Thoracic aorta (tissue), 2 donors: ENCODE measurements at regions not wholly inside any gene's neighbourhood (a gene's known extent, or its start where the extent isn't known, plus 50 kb on each side); places are given as distances from the start of the nearest gene placed in this dataset.

ENCODE experiments used
- ATAC-seq: fragments of 150-250 bp; one replicate; pipeline ENCODE4 v1.8.0; 2017; ENCODE audit warnings: low read depth; ENCODE audit not compliant: insufficient number of reproducible peaks, low FRiP score
- DNase-seq: peaks from one replicate; pipeline ENCODE4 v3.0.0-alpha.2; 2020; ENCODE audit warnings: low spot score
- H3K27ac ChIP-seq, 2 donors: fragments of 200-600 bp; sonication (generic); 1 replicate in 1 of 2; 2 replicates in 1 of 2; pipeline ENCODE4 v1.5.1; 2016; ENCODE audit warnings: mild to moderate bottlenecking in 2 of 2, moderate library complexity in 2 of 2
- H3K27me3 ChIP-seq: fragments of 200-600 bp; sonication (generic); replicated peaks from 2 replicates; pipeline ENCODE4 v1.6.0; 2016; ENCODE audit warnings: mild to moderate bottlenecking; ENCODE audit not compliant: insufficient read depth
- H3K36me3 ChIP-seq: fragments of 200-600 bp; sonication (generic); one replicate; pipeline ENCODE4 v1.5.1; 2016
- H3K4me1 ChIP-seq, 2 donors: fragments of 200-600 bp; sonication (generic); 1 replicate in 1 of 2; 2 replicates in 1 of 2; pipeline versions ENCODE4 v1.5.1 to v1.6.0; 2016; ENCODE audit warnings: low read depth in 2 of 2, mild to moderate bottlenecking in 1 of 2; ENCODE audit not compliant: control insufficient read depth in 1 of 2
- H3K4me3 ChIP-seq: fragments of 200-600 bp; sonication (generic); 2 replicates; pipeline ENCODE4 v1.5.1; 2016; ENCODE audit warnings: mild to moderate bottlenecking
- H3K9me3 ChIP-seq: fragments of 200-600 bp; sonication (generic); 2 replicates; pipeline ENCODE4 v1.5.1; 2016
- TF ChIP-seq, protein P1 (sequence below): fragments of 200-600 bp; sonication (generic); IDR thresholded peaks from one replicate; pipeline ENCODE4 v1.5.1; 2019; ENCODE audit warnings: antibody characterized with exemption

DNA sequence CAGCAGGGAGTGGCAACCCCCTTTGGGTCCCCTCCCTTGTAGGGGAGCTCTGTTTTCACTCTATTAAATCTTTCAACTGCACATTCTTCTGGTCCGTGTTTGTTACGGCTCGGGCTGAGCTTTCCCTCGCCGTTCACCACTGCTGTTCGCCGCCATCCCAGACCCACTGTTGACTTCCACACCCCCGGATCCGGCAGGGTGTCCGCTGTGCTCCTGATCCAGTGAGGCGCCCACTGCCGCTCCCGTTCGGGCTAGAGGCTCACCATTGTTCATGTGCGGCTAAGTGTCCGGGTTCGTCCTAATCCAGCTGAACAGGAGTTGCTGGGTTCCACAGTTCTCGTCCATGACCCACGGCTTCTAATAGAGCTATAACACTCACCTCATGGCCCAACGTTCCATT, 408.1 kb downstream of the KCNJ2 start:
- no peak overlapping the region for H3K4me3 ChIP-seq
- no peaks in the 10 kb centered on the region for H3K4me1 ChIP-seq
- H3K36me3 ChIP-seq: no peaks in the 10 kb centered on the region
- no peaks in the 10 kb centered on the region for H3K9me3 ChIP-seq
- H3K27me3 ChIP-seq: no peaks in the 10 kb centered on the region
- DNase-seq: no peak
- ATAC-seq: no peak
- no peak overlapping the region for H3K27ac ChIP-seq
- TF ChIP-seq, protein P1, sequence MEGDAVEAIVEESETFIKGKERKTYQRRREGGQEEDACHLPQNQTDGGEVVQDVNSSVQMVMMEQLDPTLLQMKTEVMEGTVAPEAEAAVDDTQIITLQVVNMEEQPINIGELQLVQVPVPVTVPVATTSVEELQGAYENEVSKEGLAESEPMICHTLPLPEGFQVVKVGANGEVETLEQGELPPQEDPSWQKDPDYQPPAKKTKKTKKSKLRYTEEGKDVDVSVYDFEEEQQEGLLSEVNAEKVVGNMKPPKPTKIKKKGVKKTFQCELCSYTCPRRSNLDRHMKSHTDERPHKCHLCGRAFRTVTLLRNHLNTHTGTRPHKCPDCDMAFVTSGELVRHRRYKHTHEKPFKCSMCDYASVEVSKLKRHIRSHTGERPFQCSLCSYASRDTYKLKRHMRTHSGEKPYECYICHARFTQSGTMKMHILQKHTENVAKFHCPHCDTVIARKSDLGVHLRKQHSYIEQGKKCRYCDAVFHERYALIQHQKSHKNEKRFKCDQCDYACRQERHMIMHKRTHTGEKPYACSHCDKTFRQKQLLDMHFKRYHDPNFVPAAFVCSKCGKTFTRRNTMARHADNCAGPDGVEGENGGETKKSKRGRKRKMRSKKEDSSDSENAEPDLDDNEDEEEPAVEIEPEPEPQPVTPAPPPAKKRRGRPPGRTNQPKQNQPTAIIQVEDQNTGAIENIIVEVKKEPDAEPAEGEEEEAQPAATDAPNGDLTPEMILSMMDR: no peak

DNA sequence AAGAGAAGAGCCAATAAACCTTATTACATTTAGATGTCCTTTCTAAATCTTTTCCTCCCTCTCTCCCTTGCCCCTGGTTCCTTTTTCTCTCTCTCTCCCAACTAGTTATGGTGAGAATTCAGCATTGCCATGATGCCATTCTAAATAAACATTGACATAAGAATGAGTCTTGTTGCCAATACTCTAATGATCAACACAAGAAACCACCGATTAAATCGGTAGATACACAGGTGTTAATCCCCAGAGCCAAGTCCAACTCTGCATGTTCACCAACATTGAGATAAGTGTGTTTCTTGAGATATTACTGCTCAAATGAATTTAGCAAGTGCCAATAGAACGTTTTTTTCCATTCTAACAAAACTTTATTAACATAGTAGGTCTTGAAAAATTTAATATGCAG, 412.1 kb downstream of the KCNJ2 start:
- Histone ChIP-seq H3K27me3 (no peaks in the 10 kb centered on the region), H3K36me3 (no peaks in the 10 kb centered on the region), H3K27ac (no peak overlapping the region), H3K9me3 (no peaks in the 10 kb centered on the region), H3K4me3 (no peak overlapping the region), H3K4me1 (no peaks in the 10 kb centered on the region)
- no peak for DNase-seq
- ATAC-seq: no peak
- TF ChIP-seq, protein P1: no peak

GRCh38 chr17:70582777-70583176, 413.4 kb downstream of the KCNJ2 start:
- Histone ChIP-seq H3K4me1 (no peaks in the 10 kb centered on the region), H3K27me3 (no peaks in the 10 kb centered on the region), H3K27ac (no peak overlapping the region), H3K4me3 (no peak overlapping the region), H3K9me3 (no peaks in the 10 kb centered on the region), H3K36me3 (no peaks in the 10 kb centered on the region)
- ATAC-seq: no peak
- TF ChIP-seq, protein P1: no peak
- DNase-seq: no peak

- Histone ChIP-seq H3K27me3 (no peaks in the 10 kb centered on the region), H3K4me3 (no peak overlapping the region), H3K36me3 (no peaks in the 10 kb centered on the region), H3K9me3 (no peaks in the 10 kb centered on the region), H3K27ac (no peak overlapping the region), H3K4me1 (no peaks in the 10 kb centered on the region)
- ATAC-seq (no peak), DNase-seq (no peak)
- TF ChIP-seq, protein P1: no peak
These were observed 414.9 kb downstream of the KCNJ2 start for GRCh38 chr17:70584255-70584654.

DNA sequence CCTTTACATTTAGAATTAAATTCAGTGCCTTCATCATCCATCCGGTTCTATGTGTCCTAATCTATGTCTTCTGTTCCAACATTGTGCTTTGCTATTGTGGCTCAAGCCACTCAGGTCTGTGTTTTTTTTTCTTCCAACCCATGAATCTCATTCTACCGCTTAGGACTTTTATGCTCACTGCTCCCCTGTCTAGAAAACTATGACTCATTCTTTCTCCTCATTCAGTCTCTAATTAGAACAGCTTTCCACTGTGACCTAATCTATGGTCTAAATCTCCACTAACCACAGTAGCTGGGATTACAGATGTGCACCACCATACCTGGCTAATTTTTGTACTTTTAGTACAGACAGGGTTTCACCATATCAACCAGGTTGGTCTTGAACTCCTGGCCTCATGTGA, 418.7 kb downstream of the KCNJ2 start:
- no peaks in the 10 kb centered on the region for H3K4me1 ChIP-seq
- TF ChIP-seq, protein P1: no peak
- H3K4me3 ChIP-seq: no peak overlapping the region
- ATAC-seq: no peak
- H3K27me3 ChIP-seq: no peaks in the 10 kb centered on the region
- no peak overlapping the region for H3K27ac ChIP-seq
- no peak for DNase-seq
- H3K36me3 ChIP-seq: no peaks in the 10 kb centered on the region
- H3K9me3 ChIP-seq: no peaks in the 10 kb centered on the region
